HG02610 (cell line): ENCODE measurements at regions not wholly inside any gene's neighbourhood (a gene's known extent, or its start where the extent isn't known, plus 50 kb on each side); places are given as distances from the start of the nearest gene placed in this dataset.
"Not testable (repeated sequence)": the region's sequence is repeated elsewhere in the genome, so short reads cannot be mapped to it uniquely, and the experiment has no call there.

Experiments
- ATAC-seq: cut with Tn5 transposase; IDR thresholded peaks from one replicate; pipeline ENCODE4 v1.9.1; 2021; ENCODE audit warnings: mild to moderate bottlenecking, moderate library complexity; ENCODE audit not compliant: unreplicated experiment

GRCh38 chr12:24679126-24679525 is 269.8 kb downstream of the BCAT1 start:
- no peak for ATAC-seq

GRCh38 chr12:24678436-24678835 is 270.5 kb downstream of the BCAT1 start:
- ATAC-seq: no peak

GRCh38 chr12:24668563-24668962 is 280.3 kb downstream of the BCAT1 start:
- no peak for ATAC-seq

GRCh38 chr12:24664161-24664880 is 284.6 kb downstream of the BCAT1 start:
- ATAC-seq: no peak

GRCh38 chr12:24661657-24662096 is 287.2 kb downstream of the BCAT1 start:
- no peak for ATAC-seq

GRCh38 chr12:24659016-24659415 is 289.9 kb downstream of the BCAT1 start:
- no peak for ATAC-seq

- not testable (repeated sequence) for ATAC-seq
Measured at GRCh38 chr12:24654344-24654743, 294.6 kb downstream of the BCAT1 start.

GRCh38 chr12:24649634-24650033 is 299.3 kb downstream of the BCAT1 start:
- no peak for ATAC-seq

- ATAC-seq: no peak
Measured at GRCh38 chr12:24649209-24649608, 299.7 kb downstream of the BCAT1 start.

- ATAC-seq: no peak
Measured at GRCh38 chr12:24645254-24645653, 303.6 kb downstream of the BCAT1 start.

- no peak for ATAC-seq
Measured at GRCh38 chr12:24643120-24644119, 305.5 kb downstream of the BCAT1 start.

- ATAC-seq: no peak
Measured at GRCh38 chr12:24639641-24640040, 309.3 kb downstream of the BCAT1 start.

GRCh38 chr12:24632466-24632865 is 316.4 kb downstream of the BCAT1 start:
- ATAC-seq: no peak

- ATAC-seq: no peak
Measured at GRCh38 chr12:24631676-24632426, 317.1 kb downstream of the BCAT1 start.

- ATAC-seq: no peak
Measured at GRCh38 chr12:24630856-24631255, 318.0 kb downstream of the BCAT1 start.

- ATAC-seq: no peak
Measured at GRCh38 chr12:24630446-24630845, 318.5 kb downstream of the BCAT1 start.

GRCh38 chr12:24625103-24625502 is 323.8 kb downstream of the BCAT1 start:
- no peak for ATAC-seq

GRCh38 chr12:24619954-24620353 is 328.9 kb downstream of the BCAT1 start:
- not testable (repeated sequence) for ATAC-seq

GRCh38 chr12:24617471-24617870 is 331.4 kb downstream of the BCAT1 start:
- ATAC-seq: no peak

- ATAC-seq: no peak
Measured at GRCh38 chr12:24615967-24616411, 332.9 kb downstream of the BCAT1 start.
